Fibroblast of mammary gland (primary cell): ENCODE measurements at regions not wholly inside any gene's neighbourhood (a gene's known extent, or its start where the extent isn't known, plus 50 kb on each side); places are given as distances from the start of the nearest gene placed in this dataset.
"Not testable (repeated sequence)": the region's sequence is repeated elsewhere in the genome, so short reads cannot be mapped to it uniquely, and the experiment has no call there.

Source experiments
- DNase-seq: peaks from one replicate; pipeline ENCODE4 v3.0.0-alpha.2; 2010; ENCODE audit warnings: low read depth
- H3K4me3 ChIP-seq: 2 replicates; pipeline ENCODE4 v1.5.1; 2011; ENCODE audit warnings: low read depth, mild to moderate bottlenecking, low read length, moderate library complexity; ENCODE audit not compliant: control insufficient read depth
- TF ChIP-seq, protein P1 (sequence below): conservative IDR thresholded peaks from 2 replicates; pipeline ENCODE4 v1.5.1; 2011; ENCODE audit warnings: low read depth, low read length, inconsistent platforms; ENCODE audit not compliant: control insufficient read depth, insufficient read depth

DNA sequence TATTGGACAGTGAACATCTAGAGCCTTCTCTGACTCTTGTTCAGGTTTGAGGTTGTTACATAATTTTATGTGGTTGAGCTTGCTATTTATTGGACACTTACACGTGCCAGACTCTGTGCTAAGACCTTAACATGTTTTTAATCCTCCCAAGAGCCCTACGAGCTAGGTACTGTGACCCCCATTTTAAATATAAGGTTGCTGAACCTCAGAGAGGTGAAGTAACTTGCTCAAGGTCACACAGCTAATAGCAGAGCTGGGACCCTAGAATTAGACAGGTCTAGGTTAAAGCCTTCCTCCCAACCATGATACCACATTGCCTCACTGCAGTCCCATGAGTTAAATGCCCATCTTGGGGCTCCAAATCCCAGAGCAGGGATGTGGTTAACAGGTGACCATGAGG is 135.7 kb upstream of the PITX1 start:
- H3K4me3 ChIP-seq = no peak overlapping the region
- TF ChIP-seq, protein P1, sequence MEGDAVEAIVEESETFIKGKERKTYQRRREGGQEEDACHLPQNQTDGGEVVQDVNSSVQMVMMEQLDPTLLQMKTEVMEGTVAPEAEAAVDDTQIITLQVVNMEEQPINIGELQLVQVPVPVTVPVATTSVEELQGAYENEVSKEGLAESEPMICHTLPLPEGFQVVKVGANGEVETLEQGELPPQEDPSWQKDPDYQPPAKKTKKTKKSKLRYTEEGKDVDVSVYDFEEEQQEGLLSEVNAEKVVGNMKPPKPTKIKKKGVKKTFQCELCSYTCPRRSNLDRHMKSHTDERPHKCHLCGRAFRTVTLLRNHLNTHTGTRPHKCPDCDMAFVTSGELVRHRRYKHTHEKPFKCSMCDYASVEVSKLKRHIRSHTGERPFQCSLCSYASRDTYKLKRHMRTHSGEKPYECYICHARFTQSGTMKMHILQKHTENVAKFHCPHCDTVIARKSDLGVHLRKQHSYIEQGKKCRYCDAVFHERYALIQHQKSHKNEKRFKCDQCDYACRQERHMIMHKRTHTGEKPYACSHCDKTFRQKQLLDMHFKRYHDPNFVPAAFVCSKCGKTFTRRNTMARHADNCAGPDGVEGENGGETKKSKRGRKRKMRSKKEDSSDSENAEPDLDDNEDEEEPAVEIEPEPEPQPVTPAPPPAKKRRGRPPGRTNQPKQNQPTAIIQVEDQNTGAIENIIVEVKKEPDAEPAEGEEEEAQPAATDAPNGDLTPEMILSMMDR = no peak
- no peak for DNase-seq

- DNase-seq = no peak
- no peak overlapping the region for H3K4me3 ChIP-seq
- TF ChIP-seq, protein P1 = no peak
These were observed 133.6 kb upstream of the PITX1 start for GRCh38 chr5:135167634-135168033.

- H3K4me3 ChIP-seq, DNase-seq: not testable (repeated sequence)
These were observed 131.0 kb upstream of the PITX1 start for GRCh38 chr5:135164873-135165614.

DNA sequence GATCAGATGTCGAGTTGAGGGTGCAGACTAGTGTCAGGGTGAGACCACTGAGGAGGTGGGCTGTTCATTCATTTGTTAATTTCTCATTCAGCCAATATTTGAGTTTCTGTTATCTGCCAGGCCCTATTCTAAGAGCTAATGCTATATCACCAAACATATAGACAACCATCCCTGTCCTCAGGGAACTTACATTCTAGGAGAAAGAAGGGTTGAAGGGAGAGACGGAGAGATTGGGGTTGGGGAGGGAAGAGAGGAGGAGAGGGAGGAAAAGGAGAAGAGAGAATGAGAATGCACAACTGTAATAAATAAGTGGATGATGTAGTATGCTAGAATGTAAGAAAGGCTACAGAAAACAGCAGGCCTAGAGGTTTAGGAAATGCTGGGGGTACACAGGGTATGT is 129.9 kb upstream of the PITX1 start:
- no peak overlapping the region for H3K4me3 ChIP-seq
- TF ChIP-seq, protein P1 = no peak
- no peak for DNase-seq

DNA sequence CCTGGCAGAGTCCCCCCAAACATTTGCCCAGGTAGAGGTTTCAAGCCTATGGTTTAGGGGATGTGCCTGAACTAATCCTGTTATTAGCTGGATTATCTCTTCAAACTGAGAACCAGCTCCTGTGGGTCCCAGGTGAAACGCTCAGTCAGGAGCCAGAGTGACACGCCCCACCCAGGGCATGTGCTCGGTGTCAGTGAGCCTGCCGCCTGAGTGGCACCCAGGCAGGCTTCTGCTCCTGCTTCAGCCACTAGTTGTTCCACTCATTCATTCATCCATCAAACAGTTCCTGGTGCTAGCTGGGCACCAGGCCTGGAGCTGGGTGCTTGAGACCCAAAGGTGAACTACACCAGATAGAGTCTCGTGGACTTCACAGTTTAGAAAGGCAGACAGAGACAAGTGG is 129.4 kb upstream of the PITX1 start:
- TF ChIP-seq, protein P1 = no peak
- no peak for DNase-seq
- no peak overlapping the region for H3K4me3 ChIP-seq

DNA sequence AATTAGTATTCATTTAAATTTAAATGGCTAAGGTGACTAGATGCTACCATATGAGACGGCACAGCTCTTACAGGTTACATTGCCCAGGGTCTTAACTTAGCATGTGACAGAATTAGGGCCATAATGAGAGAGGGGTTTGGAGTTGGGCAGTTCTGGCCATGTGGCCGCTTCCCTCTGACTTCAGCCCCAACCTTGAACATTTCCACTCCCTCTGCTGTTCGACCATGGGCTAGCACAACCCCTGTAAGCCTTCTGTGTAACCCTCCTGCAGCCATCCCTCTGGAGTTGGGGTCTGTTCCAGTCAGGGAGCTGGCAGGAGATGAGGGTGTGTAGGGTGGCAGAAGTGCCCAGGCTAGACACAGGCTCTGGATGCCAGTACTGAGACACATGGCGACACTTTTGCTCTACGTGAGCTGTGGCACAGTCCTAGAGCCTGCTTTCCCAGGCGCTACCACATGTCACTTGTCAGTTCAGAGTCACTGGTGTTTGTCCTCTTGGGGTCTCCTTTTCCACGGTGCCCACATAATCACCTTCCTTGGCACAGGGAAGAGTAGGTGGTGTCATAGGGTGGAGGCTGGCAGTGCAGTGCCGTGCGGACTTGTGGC is 128.7 kb upstream of the PITX1 start:
- H3K4me3 ChIP-seq = no peak overlapping the region
- TF ChIP-seq, protein P1 = no peak
- DNase-seq = no peak

DNA sequence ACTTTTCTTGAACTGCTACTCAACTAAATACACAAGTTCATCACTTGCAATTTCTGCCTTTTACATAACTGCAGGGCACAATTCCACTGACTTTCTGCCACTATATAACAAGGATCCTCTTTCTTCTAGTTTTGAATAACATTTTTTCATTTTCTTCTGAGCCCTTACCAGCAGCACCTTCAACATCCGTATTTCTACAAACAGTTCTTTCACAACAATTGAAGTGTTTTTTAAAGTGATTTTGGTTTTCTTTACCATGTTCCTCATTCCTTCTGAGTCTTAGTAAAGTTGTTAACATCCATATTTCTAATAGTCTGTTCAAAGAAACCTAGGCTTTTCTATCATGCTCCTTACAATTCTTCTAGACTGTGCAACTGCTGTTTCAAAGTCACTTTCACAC is 127.2 kb upstream of the PITX1 start:
- no peak for DNase-seq

More for the DNA sequence above, 127.2 kb upstream of the PITX1 start:
- TF ChIP-seq, protein P1 = no peak
- H3K4me3 ChIP-seq = no peak overlapping the region
